HG03432 (cell line): ENCODE measurements at regions not wholly inside any gene's neighbourhood (a gene's known extent, or its start where the extent isn't known, plus 50 kb on each side); places are given as distances from the start of the nearest gene placed in this dataset.
"Not testable (repeated sequence)": the region's sequence is repeated elsewhere in the genome, so short reads cannot be mapped to it uniquely, and the experiment has no call there.

Source experiments
- ATAC-seq: cut with Tn5 transposase; IDR thresholded peaks from one replicate; pipeline ENCODE4 v1.9.1; 2021; ENCODE audit warnings: mild to moderate bottlenecking, moderate library complexity; ENCODE audit not compliant: unreplicated experiment

DNA sequence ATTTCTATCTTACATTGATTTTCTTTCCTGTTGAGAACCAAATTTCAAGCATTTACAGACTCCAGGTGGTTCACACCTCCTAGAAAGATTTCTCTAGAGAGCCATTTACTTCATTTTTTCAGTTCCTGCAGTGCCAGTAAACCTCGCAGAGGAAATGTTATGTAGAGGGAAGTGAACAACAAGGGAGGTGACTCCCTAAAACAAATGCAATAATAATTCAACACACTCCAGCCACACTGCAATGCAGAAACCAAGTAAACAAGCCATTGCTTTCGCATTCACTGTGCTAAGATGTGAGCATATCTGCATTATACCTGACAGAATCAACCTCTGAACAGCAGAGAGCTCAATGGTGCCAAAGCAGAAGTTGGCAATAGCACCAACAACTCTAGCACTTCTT lies 215.1 kb downstream of the RBM26 start:
- peak; percentile 34 for ATAC-seq

GRCh38 chr13:79187917-79188690 lies 218.0 kb downstream of the RBM26 start:
- peak; percentile 34 for ATAC-seq

DNA sequence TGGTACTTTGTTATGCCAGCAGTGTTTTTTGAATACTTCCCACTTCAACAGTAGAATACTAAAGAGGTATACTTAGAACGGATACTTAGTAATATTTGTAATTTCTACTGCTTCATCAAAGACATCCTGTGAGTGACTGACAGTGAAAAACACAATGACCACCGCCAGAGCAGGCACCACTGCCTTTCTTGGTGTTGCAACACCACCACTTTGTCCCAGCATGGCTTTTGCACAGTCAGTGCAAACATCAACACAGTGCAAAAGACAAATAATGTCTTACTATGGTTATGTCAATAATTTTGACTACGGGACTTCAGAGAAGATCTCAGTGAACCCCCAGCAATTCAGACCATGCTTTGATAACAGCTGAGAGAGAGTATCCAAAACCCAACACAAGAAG lies 220.5 kb downstream of the RBM26 start:
- ATAC-seq, result no peak

DNA sequence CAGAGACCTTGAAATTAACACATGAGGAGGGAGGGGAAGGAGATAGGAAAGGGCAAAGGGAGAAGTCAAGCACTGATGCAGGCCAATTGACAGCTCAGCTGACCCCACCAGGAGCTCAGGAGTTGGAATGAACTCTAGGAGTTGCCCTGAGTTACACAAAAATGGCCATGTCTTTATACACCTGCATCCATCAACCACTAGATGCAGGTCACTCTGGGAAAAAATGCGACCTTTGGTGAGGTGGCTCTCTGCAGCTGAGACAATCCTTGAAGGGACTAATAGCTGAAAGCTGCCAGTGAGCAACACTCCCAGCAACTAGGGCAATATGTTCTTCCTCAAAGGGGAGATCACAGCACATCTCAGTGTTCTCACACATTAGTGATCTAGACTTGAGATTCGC lies 222.8 kb downstream of the RBM26 start:
- ATAC-seq, result no peak

- ATAC-seq, result not testable (repeated sequence)
Observed at GRCh38 chr13:79173691-79174090, 232.4 kb downstream of the RBM26 start.

DNA sequence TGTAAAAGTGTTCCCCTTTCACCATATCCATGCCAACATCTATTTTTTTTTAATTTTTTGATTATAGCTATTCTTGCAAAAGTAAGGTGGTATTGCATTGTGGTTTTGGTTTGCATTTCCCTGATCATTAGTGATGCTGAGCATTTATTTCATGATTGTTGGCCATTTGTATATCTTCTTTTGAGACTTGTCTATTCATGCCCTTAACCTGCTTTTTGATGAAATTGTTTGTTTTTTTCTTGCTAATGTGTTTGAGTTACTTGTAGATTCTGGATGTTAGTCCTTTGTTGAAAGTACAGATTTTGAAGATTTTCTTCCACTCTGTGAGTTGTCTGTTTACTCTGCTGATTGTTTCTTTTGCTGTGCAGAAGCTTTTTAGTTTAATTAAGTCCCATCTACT lies 233.1 kb downstream of the RBM26 start:
- ATAC-seq, result not testable (repeated sequence)

DNA sequence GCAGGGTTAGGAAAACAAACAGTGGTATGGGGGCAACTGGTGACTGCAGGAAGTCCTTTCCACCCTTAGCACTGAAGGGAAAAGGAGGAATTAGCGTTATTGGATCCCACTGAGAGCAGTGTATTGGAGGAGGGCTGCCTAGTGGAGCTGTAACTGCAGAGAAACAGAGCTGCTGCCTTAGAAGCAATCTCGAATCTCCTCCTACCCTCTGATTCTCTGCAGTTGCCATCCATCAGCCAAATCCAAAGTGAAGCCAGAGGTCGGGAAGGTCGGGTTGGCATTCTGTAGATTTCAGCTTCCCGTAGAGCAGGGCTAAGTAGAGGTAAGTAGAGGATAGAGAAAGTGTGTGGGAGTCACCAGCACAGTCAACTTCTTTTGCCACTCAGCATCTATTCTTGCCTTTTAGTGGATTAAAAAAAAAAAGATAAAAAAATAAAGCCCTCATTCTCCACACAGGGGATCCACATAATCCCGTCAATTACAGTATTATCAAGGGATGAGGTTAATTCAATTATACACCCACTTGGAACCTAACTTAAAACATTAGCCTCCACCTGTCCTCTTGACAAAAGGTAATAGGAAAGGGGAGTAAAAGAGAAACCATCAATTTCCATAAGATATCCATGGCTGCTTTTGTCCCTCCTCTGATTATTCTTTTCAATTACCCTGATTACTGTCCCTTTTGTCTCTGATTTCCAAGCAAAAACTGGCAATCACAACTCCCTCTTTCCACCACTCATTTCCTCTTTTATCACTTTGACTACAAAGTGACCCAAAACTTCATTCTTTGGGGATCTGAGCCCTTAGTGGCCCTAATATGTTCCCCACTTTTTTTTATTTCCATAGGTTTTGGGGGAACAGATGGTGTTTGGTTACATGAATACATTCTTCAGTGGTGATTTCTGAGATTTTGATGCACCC lies 234.7 kb downstream of the RBM26 start:
- ATAC-seq, result no peak

- no peak for ATAC-seq
Observed at GRCh38 chr13:79160818-79161217, 245.2 kb downstream of the RBM26 start.

DNA sequence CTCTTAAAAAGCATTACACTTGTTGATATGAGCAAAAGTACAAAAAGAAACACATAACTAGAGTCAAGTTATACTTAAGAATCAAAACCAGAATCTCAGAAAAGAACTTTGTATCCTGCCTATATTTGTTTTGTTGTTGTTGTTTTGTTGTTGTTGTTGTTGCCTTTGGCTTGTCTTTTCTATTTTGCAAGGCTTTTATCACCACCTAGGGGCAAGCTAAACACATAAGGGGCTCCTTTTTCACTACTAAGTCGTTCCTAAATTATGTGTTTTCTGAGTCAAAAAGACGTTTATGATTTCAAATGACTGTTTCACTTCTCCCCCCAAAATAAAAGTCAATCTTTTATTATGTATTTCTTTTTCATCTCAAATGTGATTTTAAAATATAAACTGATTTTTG lies 250.2 kb downstream of the RBM26 start:
- ATAC-seq, result no peak

GRCh38 chr13:79149210-79149609 lies 256.8 kb downstream of the RBM26 start:
- no peak for ATAC-seq

- ATAC-seq, result no peak
Observed at GRCh38 chr13:79141082-79141481, 265.0 kb downstream of the RBM26 start.

DNA sequence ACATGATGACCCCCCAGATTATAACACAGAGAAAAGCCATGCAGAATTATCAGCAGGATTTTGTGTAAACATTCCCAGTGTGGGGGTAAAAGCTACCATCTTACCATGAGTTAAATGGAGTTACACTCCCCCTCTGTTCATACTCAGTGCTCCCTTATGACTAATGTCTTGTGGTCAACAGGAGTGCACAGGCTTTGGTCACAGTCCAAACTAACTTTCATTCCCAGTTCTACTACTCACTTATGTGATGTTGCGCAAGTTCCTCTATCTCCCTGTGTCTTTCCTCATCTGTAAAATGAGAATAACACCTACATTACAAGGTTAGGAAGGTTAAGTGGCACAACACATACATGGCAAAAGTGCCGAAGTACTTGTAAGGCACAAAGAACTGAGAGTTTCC lies 277.9 kb downstream of the RBM26 start:
- no peak for ATAC-seq

- ATAC-seq, result no peak
Observed at GRCh38 chr13:79126706-79127105, 279.3 kb downstream of the RBM26 start.

GRCh38 chr13:79124183-79124582 lies 281.9 kb downstream of the RBM26 start:
- ATAC-seq, result no peak

- no peak for ATAC-seq
Observed at GRCh38 chr13:79121286-79121685, 284.8 kb downstream of the RBM26 start.

- no peak for ATAC-seq
Observed at GRCh38 chr13:79119578-79120107, 286.4 kb downstream of the RBM26 start.

GRCh38 chr13:79112016-79112415 lies 294.0 kb downstream of the RBM26 start:
- ATAC-seq, result no peak

DNA sequence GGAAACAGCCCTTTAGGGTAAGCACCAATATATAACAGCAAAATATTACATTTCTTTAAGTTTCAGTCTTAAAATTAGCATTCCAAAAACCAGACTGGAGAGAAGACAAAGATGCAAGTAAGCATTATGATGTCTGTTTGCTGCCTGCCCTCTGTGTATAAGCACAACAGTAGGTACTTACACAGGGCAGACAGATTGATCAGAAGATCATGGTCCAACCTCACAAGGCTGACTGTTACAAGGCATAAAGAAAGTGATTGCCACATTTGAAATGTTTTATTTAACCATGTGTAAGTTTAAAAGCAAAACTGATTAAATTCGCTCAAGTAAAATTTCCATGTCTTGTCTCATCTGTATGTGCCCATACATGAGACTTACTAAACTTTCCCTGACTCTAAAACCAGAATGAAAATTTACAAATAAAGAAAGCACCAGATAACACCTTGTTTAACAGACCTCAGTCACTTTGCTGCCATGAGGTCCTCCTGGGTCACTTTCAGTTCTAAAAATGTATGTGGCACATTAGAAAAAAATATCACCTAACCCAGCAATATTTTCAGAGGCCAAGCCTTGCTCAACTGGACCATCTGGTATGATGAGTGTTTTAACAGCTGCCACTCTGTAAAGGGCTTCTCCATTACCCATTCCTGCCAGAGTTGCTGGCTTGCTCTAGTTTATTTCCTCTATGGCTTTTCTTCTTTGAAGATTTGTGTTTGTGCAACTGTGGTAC lies 297.0 kb downstream of the RBM26 start:
- peak; percentile 87 for ATAC-seq

- ATAC-seq, result no peak
Observed at GRCh38 chr13:79098596-79098995, 307.5 kb downstream of the RBM26 start.

- ATAC-seq, result no peak
Observed at GRCh38 chr13:79097201-79097600, 308.9 kb downstream of the RBM26 start.

- no peak for ATAC-seq
Observed at GRCh38 chr13:79096099-79096498, 310.0 kb downstream of the RBM26 start.
